NCI-H2029 (cell line): ENCODE measurements at regions not wholly inside any gene's neighbourhood (a gene's known extent, or its start where the extent isn't known, plus 50 kb on each side); places are given as distances from the start of the nearest gene placed in this dataset.
"Not testable (repeated sequence)": the region's sequence is repeated elsewhere in the genome, so short reads cannot be mapped to it uniquely, and the experiment has no call there.

Experiments
- DNase-seq: peaks from one replicate; lab custom pipeline; 2025; lab: John Stamatoyannopoulos, UW

DNA sequence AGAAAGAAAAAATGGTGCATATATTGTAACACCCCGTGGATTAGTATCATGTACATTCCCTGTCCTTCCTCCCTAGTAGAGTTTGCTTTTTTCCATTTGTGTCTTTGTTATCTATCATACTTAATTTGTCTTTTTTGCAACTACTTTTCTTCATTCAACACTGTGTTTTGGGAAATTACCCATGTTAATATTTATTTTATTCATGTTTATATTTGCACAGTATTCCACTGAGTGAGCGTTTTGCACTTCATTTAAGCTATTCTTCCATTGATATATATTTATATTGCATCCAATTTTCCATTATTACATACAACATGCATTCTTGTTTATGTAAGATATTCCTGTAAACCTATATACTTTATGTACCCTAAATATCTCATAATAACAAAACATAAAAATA, 57.6 kb upstream of the FAM171A1 start:
- no peak for DNase-seq

- no peak for DNase-seq
Observed at GRCh38 chr10:15427843-15428414, 56.8 kb upstream of the FAM171A1 start.

GRCh38 chr10:15426558-15426957, 55.5 kb upstream of the FAM171A1 start:
- no peak for DNase-seq

GRCh38 chr10:15426115-15426514, 55.0 kb upstream of the FAM171A1 start:
- no peak for DNase-seq

- DNase-seq: not testable (repeated sequence)
Observed at GRCh38 chr10:15421875-15422274, 50.8 kb upstream of the FAM171A1 start.
